HG03139 (cell line): ENCODE measurements at regions not wholly inside any gene's neighbourhood (a gene's known extent, or its start where the extent isn't known, plus 50 kb on each side); places are given as distances from the start of the nearest gene placed in this dataset.
"Not testable (repeated sequence)": the region's sequence is repeated elsewhere in the genome, so short reads cannot be mapped to it uniquely, and the experiment has no call there.

Experiments
- ATAC-seq: cut with Tn5 transposase; IDR thresholded peaks from one replicate; pipeline ENCODE4 v1.9.1; 2021; ENCODE audit not compliant: unreplicated experiment

GRCh38 chr6:27747637-27748036 is 164.6 kb downstream of the OR2B2 start:
- ATAC-seq, result no peak

DNA sequence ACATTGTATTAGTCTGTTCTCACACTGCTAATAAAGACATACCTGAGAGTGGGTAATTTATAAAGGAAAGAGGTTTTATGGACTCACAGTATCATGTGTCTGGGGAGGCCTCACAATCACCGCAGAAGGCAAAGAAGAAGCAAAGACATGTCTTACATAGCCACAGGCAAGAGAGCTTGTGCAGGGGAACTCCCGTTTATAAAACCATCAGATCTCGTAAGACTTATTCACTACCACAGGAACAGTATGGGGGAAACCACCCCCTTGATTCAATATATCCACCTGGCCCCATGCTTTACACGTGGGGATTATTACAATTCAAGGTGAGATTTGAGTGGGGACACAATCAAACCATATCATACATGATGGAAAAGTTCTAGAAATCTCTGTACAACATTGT is 165.3 kb downstream of the OR2B2 start:
- ATAC-seq, result not testable (repeated sequence)

DNA sequence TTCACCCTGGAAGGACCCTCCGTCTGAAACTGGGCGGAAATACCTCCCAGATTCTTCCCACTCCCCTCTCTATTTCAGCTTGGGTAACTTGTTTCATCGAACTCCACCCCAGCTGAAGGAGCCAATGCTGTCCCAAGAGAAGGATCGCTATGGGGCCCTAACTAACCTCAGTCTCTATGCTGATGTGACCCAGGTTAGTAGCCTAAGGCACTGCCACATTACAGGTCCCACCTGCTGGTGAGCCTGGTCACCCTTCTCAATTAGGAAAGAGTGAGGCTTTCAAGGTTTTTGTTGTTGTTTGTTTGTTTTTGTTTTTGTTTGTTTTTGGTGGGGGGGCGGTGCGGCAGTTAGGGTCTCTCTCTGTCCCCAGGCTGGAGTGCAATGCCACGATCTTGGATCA is 168.4 kb downstream of the OR2B2 start:
- no peak for ATAC-seq

DNA sequence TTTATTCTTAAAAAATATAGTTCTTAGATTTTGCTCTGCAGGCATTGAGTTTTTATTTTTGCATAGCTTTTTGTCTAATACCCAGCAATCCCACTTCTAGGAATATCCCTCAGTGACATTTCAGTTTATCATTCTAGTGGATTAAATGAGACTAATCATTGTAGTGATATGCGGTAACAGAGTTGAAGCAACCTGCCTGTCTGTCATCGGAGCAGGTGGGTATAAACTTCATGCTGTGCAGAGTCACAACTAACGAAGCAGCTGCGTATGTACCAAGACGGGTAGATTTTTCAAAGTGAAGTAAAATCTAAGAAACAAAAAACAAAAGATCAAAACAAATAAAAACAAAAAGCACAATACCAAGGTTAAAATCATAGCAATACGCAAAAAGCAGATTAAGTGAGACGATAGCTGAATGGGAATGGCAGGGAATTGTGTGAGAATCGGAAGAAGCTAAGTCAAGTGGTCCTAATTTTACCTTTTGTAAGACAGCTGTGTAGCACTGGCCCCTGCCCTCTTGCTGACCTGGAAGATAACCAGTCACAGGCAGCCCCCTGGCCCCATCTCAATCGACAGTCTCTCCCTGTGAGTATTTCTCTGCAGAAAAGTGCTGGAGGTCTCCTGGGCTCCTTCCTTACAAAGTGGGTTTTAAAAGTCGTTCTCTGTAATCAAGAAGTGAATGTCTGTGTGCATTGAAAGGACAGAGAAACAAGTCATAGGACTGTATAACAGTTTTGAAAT is 169.2 kb downstream of the OR2B2 start:
- ATAC-seq, result no peak

DNA sequence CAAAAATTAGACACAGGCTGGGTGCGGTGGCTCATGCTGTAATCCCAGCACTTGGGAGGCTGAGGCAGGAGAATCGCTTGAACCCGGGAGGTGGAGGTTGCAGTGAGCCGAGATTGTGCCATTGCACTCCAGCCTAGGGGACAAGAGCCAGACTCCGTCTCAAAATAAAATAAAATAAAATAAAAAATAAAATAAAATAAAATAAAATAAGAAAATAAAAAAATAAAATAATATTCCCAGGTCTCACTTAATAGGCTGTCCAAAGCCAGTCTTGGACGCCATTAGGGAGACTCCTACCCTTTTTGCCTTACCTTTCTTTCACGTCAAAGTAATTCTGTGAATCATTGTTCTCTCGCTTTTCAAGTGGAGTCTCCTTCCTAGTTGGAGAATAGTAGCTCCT is 172.3 kb downstream of the OR2B2 start:
- ATAC-seq, result not testable (repeated sequence)

DNA sequence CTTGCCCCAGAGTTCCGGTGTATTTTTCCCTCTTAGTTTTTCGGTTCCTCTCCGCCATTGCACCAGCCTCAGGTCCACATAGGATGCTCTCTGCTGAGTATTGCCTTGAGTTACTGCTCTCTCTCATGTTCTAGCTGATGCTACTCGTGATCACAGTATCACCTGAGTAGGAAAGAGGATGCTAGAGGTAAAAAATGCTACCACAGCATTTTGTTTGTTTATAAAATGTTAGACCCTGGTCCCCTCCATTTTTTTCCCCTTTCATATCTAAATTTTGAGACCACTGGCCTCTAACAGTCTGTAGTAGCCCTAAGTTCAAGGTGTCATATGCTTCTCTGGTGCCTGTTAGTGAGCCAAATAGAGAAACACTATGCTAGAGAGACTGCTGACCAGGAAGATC is 175.5 kb downstream of the OR2B2 start:
- ATAC-seq, result no peak

DNA sequence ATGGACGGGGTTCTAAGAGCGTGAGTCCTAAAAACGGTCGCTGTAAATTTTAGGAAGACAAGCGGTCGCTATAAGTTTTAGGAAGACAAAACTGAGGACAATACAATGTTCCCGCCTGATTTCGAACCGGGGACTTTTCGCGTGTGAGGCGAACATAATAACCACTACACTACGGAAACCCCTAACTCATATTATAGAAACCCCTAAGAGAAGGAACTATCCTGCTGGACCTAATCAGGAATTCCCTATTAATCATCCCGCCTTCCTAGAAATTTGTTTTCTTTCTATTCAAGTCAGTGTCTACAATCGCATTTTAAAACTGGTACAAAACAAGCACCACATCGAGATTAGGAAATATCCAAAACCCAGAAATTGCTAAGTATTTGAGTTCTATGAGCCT is 183.8 kb downstream of the OR2B2 start:
- no peak for ATAC-seq

DNA sequence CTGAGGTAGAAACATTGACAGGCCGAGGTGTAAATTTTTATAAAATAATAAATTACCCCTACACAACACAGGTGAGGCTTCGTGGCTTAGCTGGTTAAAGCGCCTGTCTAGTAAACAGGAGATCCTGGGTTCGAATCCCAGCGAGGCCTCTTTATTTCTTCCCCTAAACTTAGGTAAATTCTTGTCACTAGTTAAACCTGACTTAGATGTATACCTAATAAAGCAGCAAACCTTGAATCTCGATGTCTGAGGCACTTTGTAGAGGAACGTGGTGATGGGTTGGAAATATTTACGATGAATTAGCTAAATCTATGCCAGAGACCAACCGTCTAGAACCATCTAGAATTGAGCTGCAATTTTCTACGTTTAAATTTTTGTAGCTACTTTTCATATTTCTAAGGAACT is 185.6 kb downstream of the OR2B2 start:
- ATAC-seq, result no peak

GRCh38 chr6:27720607-27721580 is 191.3 kb downstream of the OR2B2 start:
- ATAC-seq, result no peak

GRCh38 chr6:27719039-27719438 is 193.2 kb downstream of the OR2B2 start:
- not testable (repeated sequence) for ATAC-seq

GRCh38 chr6:27706431-27706830 is 205.8 kb downstream of the OR2B2 start:
- ATAC-seq, result no peak

DNA sequence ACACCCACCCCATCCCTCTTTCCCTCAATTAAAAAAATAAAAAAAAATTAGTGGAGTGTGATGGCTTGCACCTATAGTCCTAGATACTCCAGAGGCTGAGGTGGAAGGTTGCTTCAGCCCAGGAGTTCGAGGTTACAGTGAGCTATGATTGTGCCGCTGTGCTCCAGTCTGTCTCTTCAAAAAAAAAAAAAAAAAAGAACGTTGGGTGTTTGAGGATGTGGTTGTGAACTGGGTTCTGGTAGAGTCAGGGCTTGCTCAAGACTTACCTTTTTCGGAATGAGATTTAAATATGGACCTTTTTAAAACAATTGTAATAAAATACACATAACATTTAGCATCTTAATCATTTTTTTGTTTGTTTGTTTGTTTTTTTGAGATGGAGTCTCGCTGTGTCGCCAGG is 211.9 kb downstream of the OR2B2 start:
- no peak for ATAC-seq

DNA sequence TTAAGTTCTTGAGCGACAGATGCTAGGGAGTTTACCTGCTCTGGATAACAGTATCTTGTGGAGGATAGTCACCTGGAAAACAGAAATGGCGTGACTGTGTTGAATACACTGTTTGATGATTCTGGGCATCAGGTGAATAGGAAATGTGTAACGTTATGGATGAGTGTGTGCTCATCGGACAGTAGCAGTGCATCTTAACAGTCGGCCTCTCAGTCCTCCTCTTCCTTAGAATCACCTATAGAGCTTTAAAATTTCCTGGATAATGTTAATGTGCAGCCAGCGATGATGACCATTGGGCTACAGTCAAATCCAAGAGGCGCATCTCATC is 217.7 kb downstream of the OR2B2 start:
- no peak for ATAC-seq

GRCh38 chr6:27693766-27694546 is 218.2 kb downstream of the OR2B2 start:
- no peak for ATAC-seq

DNA sequence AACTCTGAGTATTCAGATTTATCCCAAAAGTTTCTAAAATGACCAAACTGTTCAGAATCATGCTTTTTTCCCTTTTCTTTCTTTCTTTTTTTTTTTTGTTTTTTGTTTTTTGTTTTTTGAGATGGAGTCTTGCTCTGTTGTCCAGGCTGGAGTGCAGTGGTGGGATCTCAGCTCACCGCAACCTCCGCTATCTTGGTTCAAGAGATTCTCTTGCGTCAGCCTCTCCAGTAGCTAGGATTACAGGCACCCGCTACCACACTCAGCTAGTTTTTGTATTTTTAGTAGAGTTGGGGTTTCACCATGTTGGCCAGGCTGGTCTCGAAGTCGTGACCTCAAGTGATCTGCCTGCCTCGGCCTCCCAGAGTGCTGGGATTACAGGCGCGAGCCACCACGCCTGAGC is 219.2 kb upstream of the ZNF184 start:
- ATAC-seq, result not testable (repeated sequence)

GRCh38 chr6:27688014-27688586 is 215.2 kb upstream of the ZNF184 start:
- peak; percentile 74 for ATAC-seq

DNA sequence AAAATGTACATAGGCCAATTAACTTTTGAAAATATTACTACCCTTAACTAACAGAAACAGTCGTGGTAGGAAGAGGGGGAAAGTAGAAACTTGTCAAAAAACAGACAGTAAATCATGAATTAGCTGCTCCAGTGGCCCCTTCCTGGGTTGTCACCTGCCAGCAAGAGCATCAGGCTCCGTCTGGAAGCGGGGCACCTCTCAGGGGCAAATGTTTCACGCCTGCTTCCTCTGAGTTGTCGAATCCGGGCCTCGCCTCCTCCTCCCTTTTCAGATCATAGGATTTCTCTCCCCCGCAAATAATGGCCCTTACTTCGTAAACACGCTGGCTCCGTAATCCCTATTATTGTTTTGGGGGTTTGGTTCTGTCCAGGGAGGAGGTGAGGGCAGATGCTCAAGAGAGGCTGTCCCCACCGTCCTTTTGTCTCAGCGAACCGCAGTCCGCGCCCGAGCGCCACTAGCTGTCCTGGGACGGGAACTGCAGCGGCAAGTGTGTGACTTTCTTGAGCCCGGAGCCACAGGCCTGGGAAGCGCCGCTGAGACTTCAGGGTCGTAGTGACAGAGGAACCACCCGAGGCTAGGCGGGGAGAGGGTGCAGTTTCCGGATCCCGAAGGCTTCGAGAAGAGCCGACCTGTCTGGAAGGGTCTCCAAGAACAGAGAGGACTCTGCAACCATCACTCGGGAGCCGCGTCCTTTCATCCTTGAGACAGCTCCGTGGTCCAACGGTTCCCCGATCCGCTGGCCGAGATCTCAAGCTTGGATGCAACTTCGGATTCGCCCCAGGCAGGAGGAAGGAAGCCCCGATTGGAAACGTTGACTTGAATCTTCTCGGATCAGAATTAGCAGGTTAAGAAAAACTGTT is 214.5 kb upstream of the ZNF184 start:
- peak; percentile 61 for ATAC-seq

DNA sequence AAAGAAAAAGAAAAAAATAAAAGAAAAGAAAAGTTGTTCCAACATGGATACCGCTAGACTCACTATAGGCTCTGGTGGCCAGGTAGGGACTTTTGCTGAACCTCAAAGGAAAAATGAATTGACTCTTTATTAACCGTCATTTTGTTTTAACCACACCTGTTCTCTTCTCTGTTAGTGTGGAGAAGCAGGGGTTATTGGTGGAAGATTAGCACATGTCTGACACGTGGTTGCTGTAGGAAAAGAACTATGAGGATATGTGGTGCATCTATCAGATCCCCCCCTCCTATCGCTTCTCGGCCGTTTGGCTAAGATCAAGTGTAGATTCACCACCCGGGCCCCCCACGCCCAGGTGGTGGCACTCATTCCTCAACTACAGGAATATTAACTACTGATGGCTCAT is 212.4 kb upstream of the ZNF184 start:
- ATAC-seq, result no peak

DNA sequence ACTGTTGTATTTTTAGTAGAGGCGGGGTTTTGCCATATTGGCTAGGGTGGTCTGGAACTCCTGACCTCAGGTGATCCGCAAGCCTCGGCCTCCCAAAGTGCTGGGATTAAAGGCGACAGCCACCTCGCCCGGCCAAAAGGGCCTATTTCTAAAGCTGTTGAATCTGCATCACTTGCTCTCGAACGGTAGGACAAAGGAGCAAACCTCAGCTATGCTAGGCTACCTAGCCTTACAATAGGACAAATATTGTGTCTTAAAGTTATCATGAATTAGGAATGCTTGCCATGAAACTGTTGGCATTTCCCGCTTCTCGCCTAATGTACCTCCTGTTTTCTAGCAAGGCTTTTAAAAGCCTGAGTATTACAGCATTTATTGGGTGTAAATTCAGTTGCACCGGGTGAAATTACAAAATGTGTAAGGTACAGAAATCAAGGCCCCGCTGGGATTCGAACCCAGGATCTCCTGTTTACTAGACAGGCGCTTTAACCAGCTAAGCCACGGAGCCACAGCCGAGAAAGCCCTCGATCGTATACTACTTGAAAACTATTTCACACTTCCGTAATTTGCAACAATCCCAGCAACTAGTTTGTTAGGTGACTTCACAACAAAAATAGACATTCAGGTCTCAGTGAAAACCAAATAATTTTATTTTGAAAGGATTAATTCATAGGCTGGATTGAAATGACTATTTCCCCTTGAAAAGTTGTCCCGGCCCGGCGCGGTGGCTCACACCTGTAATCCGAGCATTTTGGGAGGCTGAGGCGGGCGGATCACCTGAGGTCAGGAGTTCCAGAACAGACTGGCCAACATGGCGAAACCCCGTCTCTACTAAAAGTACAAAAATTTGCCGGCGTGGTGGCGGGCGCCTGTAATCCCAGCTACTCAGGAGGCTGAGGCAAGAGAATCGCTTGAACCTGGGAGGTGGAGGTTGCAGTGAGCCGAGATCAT is 211.6 kb upstream of the ZNF184 start:
- ATAC-seq, result no peak
